CD4-positive, alpha-beta T cell (primary cell): ENCODE measurements at regions not wholly inside any gene's neighbourhood (a gene's known extent, or its start where the extent isn't known, plus 50 kb on each side); places are given as distances from the start of the nearest gene placed in this dataset.

Source experiments
- ATAC-seq: fragments of 200-7000 bp; cut with Tn5 transposase; one replicate; pipeline ENCODE4 v1.10.0; 2022; ENCODE audit warnings: mild to moderate bottlenecking; ENCODE audit not compliant: poor library complexity
- CTCF ChIA-PET: fragments of 350-600 bp; sonication (Branson Sonifier 250); formaldehyde crosslinking; loops from one replicate; lab custom pipeline; 2021; ENCODE audit warnings: antibody characterized with exemption, inconsistent platforms; lab: Charles Lee
- POLR2A ChIA-PET: fragments of 350-600 bp; sonication (Branson Sonifier 250); formaldehyde crosslinking; loops from one replicate; lab custom pipeline; 2021; ENCODE audit warnings: antibody characterized with exemption, inconsistent platforms; lab: Charles Lee
- DNase-seq, 14 experiments: peaks; one replicate each; pipeline ENCODE4 v3.0.0-alpha.2; 2013 to 2020; ENCODE audit warnings: mixed read lengths in 2 of 14
- H3K27ac ChIP-seq, 2 donors: one replicate each; pipeline versions ENCODE4 v1.5.1 to v1.7.0; 2013; ENCODE audit warnings: low read length in 2 of 2, low read depth in 1 of 2, mild to moderate bottlenecking in 1 of 2
- H3K27me3 ChIP-seq, 2 experiments: 1 replicate in 1 of 2; 2 replicates in 1 of 2; pipeline versions ENCODE4 v1.6.1 to v1.7.0; 2013; ENCODE audit warnings: low read length in 2 of 2, control low read depth in 1 of 2, mild to moderate bottlenecking in 1 of 2, moderate library complexity in 1 of 2; ENCODE audit not compliant: insufficient read depth in 2 of 2, control insufficient read depth in 1 of 2
- H3K36me3 ChIP-seq: one replicate; pipeline ENCODE4 v1.6.1; 2013; ENCODE audit warnings: low read length, control low read depth; ENCODE audit not compliant: insufficient read depth
- H3K4me1 ChIP-seq: one replicate; pipeline ENCODE4 v1.6.1; 2013; ENCODE audit warnings: low read length, control low read depth; ENCODE audit not compliant: insufficient read depth
- H3K4me3 ChIP-seq: one replicate; pipeline ENCODE4 v1.5.1; 2013; ENCODE audit warnings: mild to moderate bottlenecking, low read length, moderate library complexity
- H3K9me3 ChIP-seq, 2 experiments: 1 replicate in 1 of 2; 2 replicates in 1 of 2; pipeline versions ENCODE4 v1.6.1 to v1.7.0; 2013; ENCODE audit warnings: low read length in 2 of 2, mild to moderate bottlenecking in 2 of 2, control low read depth in 1 of 2, moderate library complexity in 1 of 2; ENCODE audit not compliant: control insufficient read depth in 1 of 2, insufficient read depth in 1 of 2
- H3K27ac Mint-ChIP-seq: one replicate; pipeline ENCODE4 v1.8.0; 2020; ENCODE audit warnings: mixed read lengths
- H3K27me3 Mint-ChIP-seq: one replicate; pipeline ENCODE4 v1.8.0; 2021; ENCODE audit warnings: mixed read lengths
- H3K36me3 Mint-ChIP-seq: one replicate; pipeline ENCODE4 v1.8.0; 2021; ENCODE audit warnings: low read depth, mixed read lengths
- H3K4me1 Mint-ChIP-seq: one replicate; pipeline ENCODE4 v1.8.0; 2021; ENCODE audit warnings: low read depth, mixed read lengths
- H3K4me3 Mint-ChIP-seq: one replicate; pipeline ENCODE4 v1.8.0; 2020; ENCODE audit warnings: mild to moderate bottlenecking, mixed read lengths
- H3K9me3 Mint-ChIP-seq: one replicate; pipeline ENCODE4 v1.8.0; 2020; ENCODE audit warnings: mixed read lengths
- CTCF ChIP-seq: fragments of 200-600 bp; IDR thresholded peaks from one replicate; pipeline ENCODE4 v1.8.0; 2022; ENCODE audit warnings: antibody characterized with exemption, mild to moderate bottlenecking
- intact Hi-C, 2 experiments: fragments of 100-400 bp; cut with DNase I in 1 of 2; cut with micrococcal nuclease in 1 of 2; formaldehyde crosslinking; loops; one replicate each; pipeline versions ENCODE4 v1.15.1 to v1.9.0; 2023 to 2025; cut with DNase I, micrococcal nuclease

- Histone ChIP-seq H3K9me3 (peaks cover 0 to 2% of the 10 kb centered on the region in 2 experiments), H3K4me1 (no peaks in the 10 kb centered on the region), H3K4me3 (no peak overlapping the region), H3K27me3 (no peaks in the 10 kb centered on the region), H3K36me3 (no peaks in the 10 kb centered on the region), H3K27ac (no peak overlapping the region)
- CTCF ChIA-PET, result interaction anchor here (1.5 kb wide), 1 partner anchor 10 kb away, joined by 4 read pairs; no protein-coding TSS in a partner anchor
- Mint-ChIP-seq H3K27ac (no peak overlapping the region), H3K36me3 (no peaks in the 10 kb centered on the region), H3K4me3 (no peak overlapping the region), H3K27me3 (no peaks in the 10 kb centered on the region), H3K9me3 (no peaks in the 10 kb centered on the region), H3K4me1 (no peaks in the 10 kb centered on the region)
- POLR2A ChIA-PET, result no interaction called here
- DNase-seq, result no peak
- ATAC-seq, result no peak
- intact Hi-C loops, result no loop called here
- TF ChIP-seq CTCF, result no peak
These were observed 247.7 kb upstream of the GADL1 start for GRCh38 chr3:31142139-31142538.

GRCh38 chr3:31142543-31142942 is 248.1 kb upstream of the GADL1 start:
- Histone ChIP-seq H3K4me3 (no peak overlapping the region), H3K36me3 (no peaks in the 10 kb centered on the region), H3K27ac (no peak overlapping the region), H3K4me1 (no peaks in the 10 kb centered on the region), H3K9me3 (peaks cover 0 to 6% of the 10 kb centered on the region in 2 experiments), H3K27me3 (no peaks in the 10 kb centered on the region)
- Mint-ChIP-seq H3K9me3 (no peaks in the 10 kb centered on the region), H3K36me3 (no peaks in the 10 kb centered on the region), H3K4me1 (no peaks in the 10 kb centered on the region), H3K27me3 (no peaks in the 10 kb centered on the region), H3K4me3 (no peak overlapping the region), H3K27ac (no peak overlapping the region)
- CTCF ChIA-PET, result no interaction called here
- DNase-seq, result no peak
- no peak for ATAC-seq
- no peak for TF ChIP-seq CTCF
- POLR2A ChIA-PET, result no interaction called here
- intact Hi-C loops, result no loop called here

- Mint-ChIP-seq H3K36me3 (no peaks in the 10 kb centered on the region), H3K27me3 (no peaks in the 10 kb centered on the region), H3K9me3 (peaks cover 4% of the 10 kb centered on the region), H3K4me3 (no peak overlapping the region), H3K27ac (no peak overlapping the region), H3K4me1 (no peaks in the 10 kb centered on the region)
- no peak for TF ChIP-seq CTCF
- CTCF ChIA-PET, result no interaction called here
- DNase-seq (no peak), ATAC-seq (no peak)
- H3K27ac ChIP-seq, result no peak overlapping the region
- no peak overlapping the region for H3K4me3 ChIP-seq
- no peaks in the 10 kb centered on the region for H3K27me3 ChIP-seq
- intact Hi-C loops, result no loop called here
- no peaks in the 10 kb centered on the region for H3K4me1 ChIP-seq
- peaks cover 0 to 8% of the 10 kb centered on the region in 2 experiments for H3K9me3 ChIP-seq
- POLR2A ChIA-PET, result no interaction called here
- no peaks in the 10 kb centered on the region for H3K36me3 ChIP-seq
These were observed 250.6 kb upstream of the GADL1 start for GRCh38 chr3:31145062-31145461.
